OCI-LY3 (cell line): ENCODE measurements at regions not wholly inside any gene's neighbourhood (a gene's known extent, or its start where the extent isn't known, plus 50 kb on each side); places are given as distances from the start of the nearest gene placed in this dataset.

Experiments
- EZH2phosphoT487 ChIP-seq: fragments of 200-600 bp; shearing (Covaris generic); IDR thresholded peaks from 2 replicates; pipeline ENCODE4 v1.6.1; 2018; ENCODE audit warnings: antibody characterized with exemption, mixed run types, low read depth
- TF ChIP-seq, protein P1 (sequence below): fragments of 200-600, 300-600 bp; sonication (generic); IDR thresholded peaks from 2 replicates; pipeline ENCODE4 v1.5.1; 2014; ENCODE audit warnings: antibody characterized with exemption, low read length, low read depth

DNA sequence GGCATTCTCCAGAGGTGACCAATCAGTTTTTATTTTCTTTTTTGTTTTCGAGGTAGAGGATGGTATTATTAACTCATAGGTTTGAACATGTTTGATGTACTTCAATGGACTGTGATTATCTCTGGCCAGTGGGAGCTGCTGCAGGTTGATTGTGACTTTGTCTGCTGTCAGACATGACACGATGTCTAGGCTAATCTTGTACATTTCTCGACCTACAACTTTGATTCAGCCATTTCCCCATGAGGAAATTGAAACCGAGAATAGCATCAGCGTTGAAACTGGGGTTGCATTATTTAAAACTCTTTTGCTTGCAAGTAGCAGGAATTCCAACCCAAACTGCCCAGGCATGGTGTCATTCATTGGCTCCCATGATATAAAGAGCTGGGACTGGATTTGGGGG lies 218.9 kb downstream of the CDH26 start:
- TF ChIP-seq, protein P1, sequence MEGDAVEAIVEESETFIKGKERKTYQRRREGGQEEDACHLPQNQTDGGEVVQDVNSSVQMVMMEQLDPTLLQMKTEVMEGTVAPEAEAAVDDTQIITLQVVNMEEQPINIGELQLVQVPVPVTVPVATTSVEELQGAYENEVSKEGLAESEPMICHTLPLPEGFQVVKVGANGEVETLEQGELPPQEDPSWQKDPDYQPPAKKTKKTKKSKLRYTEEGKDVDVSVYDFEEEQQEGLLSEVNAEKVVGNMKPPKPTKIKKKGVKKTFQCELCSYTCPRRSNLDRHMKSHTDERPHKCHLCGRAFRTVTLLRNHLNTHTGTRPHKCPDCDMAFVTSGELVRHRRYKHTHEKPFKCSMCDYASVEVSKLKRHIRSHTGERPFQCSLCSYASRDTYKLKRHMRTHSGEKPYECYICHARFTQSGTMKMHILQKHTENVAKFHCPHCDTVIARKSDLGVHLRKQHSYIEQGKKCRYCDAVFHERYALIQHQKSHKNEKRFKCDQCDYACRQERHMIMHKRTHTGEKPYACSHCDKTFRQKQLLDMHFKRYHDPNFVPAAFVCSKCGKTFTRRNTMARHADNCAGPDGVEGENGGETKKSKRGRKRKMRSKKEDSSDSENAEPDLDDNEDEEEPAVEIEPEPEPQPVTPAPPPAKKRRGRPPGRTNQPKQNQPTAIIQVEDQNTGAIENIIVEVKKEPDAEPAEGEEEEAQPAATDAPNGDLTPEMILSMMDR: no peak
- no peak for TF ChIP-seq EZH2phosphoT487
